HEK293T (cell line): ENCODE measurements at regions not wholly inside any gene's neighbourhood (a gene's known extent, or its start where the extent isn't known, plus 50 kb on each side); places are given as distances from the start of the nearest gene placed in this dataset.

Source experiments
- CTCF ChIA-PET: fragments of 350-600 bp; formaldehyde crosslinking; extraction: SDS; loops from one replicate; lab custom pipeline; 2021; ENCODE audit warnings: antibody characterized with exemption, inconsistent platforms; lab: Yijun Ruan, JAX
- POLR2A ChIA-PET: fragments of 350-600 bp; formaldehyde crosslinking; extraction: SDS; loops from one replicate; lab custom pipeline; 2020; ENCODE audit warnings: antibody characterized with exemption, inconsistent platforms; lab: Yijun Ruan, JAX
- DNase-seq: peaks from one replicate; pipeline ENCODE4 v3.0.0; 2012; ENCODE audit warnings: mixed read lengths; ENCODE audit errors: extremely low spot score
- ARNT ChIP-seq: fragments of 450-650 bp; IDR thresholded peaks from 2 replicates; pipeline ENCODE4 v1.6.1; 2017; ENCODE audit warnings: mild to moderate bottlenecking
- BHLHE40 ChIP-seq: fragments of 450-650 bp; IDR thresholded peaks from 2 replicates; pipeline ENCODE4 v1.6.1; 2016; ENCODE audit warnings: mild to moderate bottlenecking, moderate library complexity, borderline replicate concordance
- CTBP1 ChIP-seq: fragments of 450-650 bp; IDR thresholded peaks from 2 replicates; pipeline ENCODE4 v1.6.1; 2016; ENCODE audit warnings: borderline replicate concordance
- ELF4 ChIP-seq: fragments of 450-650 bp; IDR thresholded peaks from 2 replicates; pipeline ENCODE4 v1.6.1; 2017; ENCODE audit warnings: antibody characterized with exemption
- FOXA1 ChIP-seq: fragments of 450-650 bp; IDR thresholded peaks from 2 replicates; pipeline ENCODE4 v1.6.1; 2016; ENCODE audit warnings: mild to moderate bottlenecking
- FOXK2 ChIP-seq: fragments of 450-650 bp; IDR thresholded peaks from 2 replicates; pipeline ENCODE4 v1.6.1; 2016; ENCODE audit warnings: mild to moderate bottlenecking
- FOXM1 ChIP-seq: fragments of 450-650 bp; IDR thresholded peaks from 2 replicates; pipeline ENCODE4 v1.6.1; 2017; ENCODE audit warnings: mild to moderate bottlenecking, borderline replicate concordance
- HDGF ChIP-seq: fragments of 450-650 bp; IDR thresholded peaks from 2 replicates; pipeline ENCODE4 v1.6.1; 2017; ENCODE audit warnings: antibody characterized with exemption, borderline replicate concordance
- L3MBTL2 ChIP-seq: fragments of 450-650 bp; conservative IDR thresholded peaks from 2 replicates; pipeline ENCODE4 v1.6.1; 2016; ENCODE audit warnings: mild to moderate bottlenecking
- LEF1 ChIP-seq: fragments of 450-650 bp; IDR thresholded peaks from 2 replicates; pipeline ENCODE4 v1.6.1; 2017; ENCODE audit warnings: mild to moderate bottlenecking, borderline replicate concordance
- NFRKB ChIP-seq: fragments of 450-650 bp; IDR thresholded peaks from 2 replicates; pipeline ENCODE4 v1.6.1; 2016; ENCODE audit warnings: mild to moderate bottlenecking, moderate library complexity
- PKNOX1 ChIP-seq: fragments of 450-650 bp; IDR thresholded peaks from 2 replicates; pipeline ENCODE4 v1.6.1; 2016
- SP1 ChIP-seq: fragments of 450-650 bp; IDR thresholded peaks from 2 replicates; pipeline ENCODE4 v1.6.1; 2017
- SUZ12 ChIP-seq: fragments of 450-650 bp; IDR thresholded peaks from 2 replicates; pipeline ENCODE4 v1.6.1; 2016; ENCODE audit warnings: mild to moderate bottlenecking
- TARDBP ChIP-seq: fragments of 450-650 bp; IDR thresholded peaks from 2 replicates; pipeline ENCODE4 v1.6.1; 2016
- ZNF384 ChIP-seq: fragments of 450-650 bp; IDR thresholded peaks from 2 replicates; pipeline ENCODE4 v1.6.1; 2016

DNA sequence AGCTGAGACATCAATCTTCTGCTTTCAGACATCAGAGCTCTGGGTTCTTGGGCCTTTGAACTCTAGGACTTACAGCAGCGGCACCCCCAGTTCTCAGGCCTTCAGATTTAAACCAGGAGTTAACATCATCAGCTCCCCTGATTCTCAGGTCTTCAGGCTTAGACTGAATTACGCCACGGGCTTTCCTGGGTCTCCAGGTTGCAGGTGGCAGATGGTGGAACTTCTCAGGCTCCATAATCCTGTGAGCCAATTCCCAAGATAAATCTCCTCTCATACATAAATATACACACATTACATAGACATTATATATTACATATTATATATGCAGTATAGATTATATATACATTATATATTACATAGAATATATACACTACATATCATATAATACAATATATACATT is 408.9 kb upstream of the AUTS2 start:
- CTCF ChIA-PET, result interaction anchor here (0.6 to 1.0 kb wide), 2 partner anchors 22 to 71 kb away, joined by 3 to 6 read pairs; no protein-coding TSS in a partner anchor
- POLR2A ChIA-PET, result no interaction called here

DNA sequence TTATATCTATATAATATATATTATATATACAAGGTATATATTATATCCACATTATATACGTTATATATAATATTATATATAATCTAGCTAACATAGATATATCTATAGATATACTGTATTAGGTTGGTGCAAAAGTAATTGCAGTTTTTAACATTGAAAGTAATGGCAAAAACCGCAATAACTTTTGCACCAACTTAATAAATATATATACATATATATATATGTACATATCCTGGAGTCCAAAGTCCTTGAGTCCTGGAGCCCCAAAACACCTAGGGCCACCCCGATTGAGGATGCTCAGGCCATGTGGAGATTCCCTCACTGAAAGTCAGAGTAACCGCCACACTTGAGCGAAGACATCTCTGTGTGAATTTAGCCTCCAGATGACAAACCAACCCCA is 408.2 kb upstream of the AUTS2 start:
- DNase-seq, result no peak
- CTCF ChIA-PET, result interaction anchor here (1.0 kb wide), 1 partner anchor 22 kb away, joined by 3 read pairs; no protein-coding TSS in a partner anchor
- POLR2A ChIA-PET, result no interaction called here
- TF ChIP-seq ZNF384, result no peak
- TF ChIP-seq FOXA1, result no peak
- no peak for TF ChIP-seq NFRKB
- TF ChIP-seq SP1, result no peak
- no peak for TF ChIP-seq HDGF
- no peak for TF ChIP-seq LEF1
- no peak for TF ChIP-seq ARNT
- TF ChIP-seq FOXK2, result no peak
- TF ChIP-seq CTBP1, result no peak
- TF ChIP-seq PKNOX1, result no peak
- no peak for TF ChIP-seq SUZ12
- TF ChIP-seq TARDBP, result no peak
- TF ChIP-seq FOXM1, result no peak

More for the DNA sequence above, 408.9 kb upstream of the AUTS2 start:
- TF ChIP-seq TARDBP, result no peak
- TF ChIP-seq L3MBTL2, result no peak
- TF ChIP-seq CTBP1, result no peak
- no peak for TF ChIP-seq PKNOX1
- TF ChIP-seq BHLHE40, result no peak
- no peak for TF ChIP-seq NFRKB
- TF ChIP-seq FOXK2, result no peak
- TF ChIP-seq LEF1, result no peak
- TF ChIP-seq SUZ12, result no peak
- no peak for TF ChIP-seq ZNF384
- no peak for TF ChIP-seq HDGF
- DNase-seq, result no peak

- no peak for DNase-seq
- TF ChIP-seq FOXM1 (no peak), SUZ12 (no peak), ELF4 (no peak), SP1 (no peak), FOXK2 (no peak), BHLHE40 (no peak), ARNT (no peak), PKNOX1 (no peak), ZNF384 (no peak), NFRKB (no peak)
- CTCF ChIA-PET, result no interaction called here
- POLR2A ChIA-PET, result no interaction called here
These were observed 407.5 kb upstream of the AUTS2 start for GRCh38 chr7:69190763-69191162.

DNA sequence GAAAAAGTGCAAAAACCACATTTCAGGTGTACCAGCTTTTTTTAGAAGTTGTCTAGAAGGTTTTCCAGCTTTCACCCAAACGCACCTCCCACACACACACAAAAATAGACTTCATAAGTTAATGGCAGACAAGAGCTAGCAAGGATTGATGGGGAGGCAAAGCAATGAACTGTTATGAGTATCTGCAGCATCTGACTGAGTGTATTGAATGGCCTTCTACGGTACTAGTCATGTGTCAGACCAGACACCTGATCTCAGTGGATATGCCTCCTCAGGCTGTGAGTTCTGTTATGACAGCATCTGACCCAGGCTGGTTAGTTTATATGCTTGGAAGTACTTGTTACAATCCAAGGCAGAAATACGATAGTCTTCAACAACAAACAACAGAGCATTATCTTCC is 406.1 kb upstream of the AUTS2 start:
- TF ChIP-seq FOXM1 (no peak), ARNT (no peak), PKNOX1 (no peak), SP1 (no peak)
- ChIA-PET CTCF (interaction anchor here (0.5 kb wide), 1 partner anchor 932 kb away, joined by 5 read pairs; no protein-coding TSS in a partner anchor), POLR2A (no interaction called here)
- DNase-seq, result no peak

- ChIA-PET POLR2A (no interaction called here), CTCF (no interaction called here)
- no peak for DNase-seq
- TF ChIP-seq ZNF384, result no peak
- no peak for TF ChIP-seq ELF4
- no peak for TF ChIP-seq SP1
- TF ChIP-seq LEF1, result no peak
- no peak for TF ChIP-seq FOXM1
- TF ChIP-seq PKNOX1, result no peak
- no peak for TF ChIP-seq FOXA1
- TF ChIP-seq FOXK2, result no peak
- no peak for TF ChIP-seq NFRKB
- no peak for TF ChIP-seq TARDBP
- no peak for TF ChIP-seq L3MBTL2
- TF ChIP-seq HDGF, result no peak
- no peak for TF ChIP-seq ARNT
- TF ChIP-seq BHLHE40, result no peak
- no peak for TF ChIP-seq CTBP1
- TF ChIP-seq SUZ12, result no peak
These were observed 405.2 kb upstream of the AUTS2 start for GRCh38 chr7:69193061-69193460.

- TF ChIP-seq L3MBTL2, result no peak
- TF ChIP-seq ARNT, result no peak
- TF ChIP-seq ZNF384, result no peak
- TF ChIP-seq TARDBP, result no peak
- no peak for TF ChIP-seq HDGF
- no peak for TF ChIP-seq FOXM1
- TF ChIP-seq FOXK2, result no peak
- TF ChIP-seq BHLHE40, result no peak
- TF ChIP-seq PKNOX1, result no peak
- TF ChIP-seq NFRKB, result no peak
- ChIA-PET CTCF (no interaction called here), POLR2A (no interaction called here)
- DNase-seq, result no peak
These were observed 401.7 kb upstream of the AUTS2 start for GRCh38 chr7:69196593-69196992.
